ENCODE measurements at regions not wholly inside any gene's neighbourhood (a gene's known extent, or its start where the extent isn't known, plus 50 kb on each side); places are given as distances from the start of the nearest gene placed in this dataset.

DNA sequence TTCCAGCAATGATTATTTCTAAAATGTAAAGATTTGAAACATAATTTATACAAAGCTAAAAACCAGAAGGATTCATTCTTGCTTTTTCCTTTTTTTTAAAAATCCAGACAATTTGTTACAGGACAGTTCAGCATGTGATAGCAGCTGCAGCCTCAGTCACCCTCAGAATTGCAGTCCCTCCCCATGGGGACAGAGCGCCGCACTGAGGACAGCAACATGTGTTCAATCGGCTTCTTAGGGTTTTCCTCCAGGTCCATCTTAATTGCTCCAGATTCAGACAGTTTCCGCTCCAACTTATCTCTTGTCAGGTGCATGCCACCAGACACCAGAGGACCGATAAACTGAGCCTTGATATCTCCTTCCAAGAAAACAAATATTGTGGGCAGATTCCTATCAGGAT is 134.9 kb upstream of the TBC1D5 start:
- no peak for TF ChIP-seq EZH2 (IDR thresholded peaks at IDR 0.05; ENCODE audit: insufficient read depth, poor library complexity, severe bottlenecking)
- TF ChIP-seq EZH2phosphoT487 (IDR thresholded peaks at IDR 0.05; ENCODE audit: insufficient read depth, low read depth), result no peak
